ENCODE measurements at regions not wholly inside any gene's neighbourhood (a gene's known extent, or its start where the extent isn't known, plus 50 kb on each side); places are given as distances from the start of the nearest gene placed in this dataset.

DNA sequence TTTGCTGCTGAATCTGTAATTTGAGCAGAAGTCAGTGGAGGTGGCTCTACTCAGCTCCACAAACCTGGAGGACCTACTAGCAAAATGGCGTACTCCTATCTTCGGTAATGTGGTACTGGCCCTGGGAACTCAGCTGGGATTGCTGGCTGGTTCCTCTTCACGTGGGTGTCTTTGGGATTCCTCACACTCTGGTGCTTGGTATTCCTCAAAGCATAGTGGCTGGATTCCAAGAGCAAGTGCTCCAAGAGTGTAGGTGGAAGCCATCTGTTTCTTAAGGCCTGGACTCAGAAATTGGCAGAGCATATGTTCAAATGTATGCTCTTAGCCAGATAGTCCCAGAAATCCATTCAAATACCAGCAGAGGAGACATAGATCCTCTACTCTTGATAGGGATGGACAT is 281.9 kb upstream of the CDH7 start:
- TF ChIP-seq EZH2phosphoT487 (IDR thresholded peaks at IDR 0.05; ENCODE audit: low read depth, severe bottlenecking, unreplicated experiment): no peak
- TF ChIP-seq, protein P1, sequence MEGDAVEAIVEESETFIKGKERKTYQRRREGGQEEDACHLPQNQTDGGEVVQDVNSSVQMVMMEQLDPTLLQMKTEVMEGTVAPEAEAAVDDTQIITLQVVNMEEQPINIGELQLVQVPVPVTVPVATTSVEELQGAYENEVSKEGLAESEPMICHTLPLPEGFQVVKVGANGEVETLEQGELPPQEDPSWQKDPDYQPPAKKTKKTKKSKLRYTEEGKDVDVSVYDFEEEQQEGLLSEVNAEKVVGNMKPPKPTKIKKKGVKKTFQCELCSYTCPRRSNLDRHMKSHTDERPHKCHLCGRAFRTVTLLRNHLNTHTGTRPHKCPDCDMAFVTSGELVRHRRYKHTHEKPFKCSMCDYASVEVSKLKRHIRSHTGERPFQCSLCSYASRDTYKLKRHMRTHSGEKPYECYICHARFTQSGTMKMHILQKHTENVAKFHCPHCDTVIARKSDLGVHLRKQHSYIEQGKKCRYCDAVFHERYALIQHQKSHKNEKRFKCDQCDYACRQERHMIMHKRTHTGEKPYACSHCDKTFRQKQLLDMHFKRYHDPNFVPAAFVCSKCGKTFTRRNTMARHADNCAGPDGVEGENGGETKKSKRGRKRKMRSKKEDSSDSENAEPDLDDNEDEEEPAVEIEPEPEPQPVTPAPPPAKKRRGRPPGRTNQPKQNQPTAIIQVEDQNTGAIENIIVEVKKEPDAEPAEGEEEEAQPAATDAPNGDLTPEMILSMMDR (IDR thresholded peaks at IDR 0.05; ENCODE audit: poor library complexity): no peak

Measured in hepatocyte (in vitro differentiated cells).